SK-N-SH (cell line): ENCODE measurements at regions not wholly inside any gene's neighbourhood (a gene's known extent, or its start where the extent isn't known, plus 50 kb on each side); places are given as distances from the start of the nearest gene placed in this dataset.
"Not testable (repeated sequence)": the region's sequence is repeated elsewhere in the genome, so short reads cannot be mapped to it uniquely, and the experiment has no call there.

Experiments
- CTCF ChIP-seq: fragments of 200-600 bp; sonication (generic); IDR thresholded peaks from 2 replicates; pipeline ENCODE4 v1.6.1; 2017; ENCODE audit warnings: antibody characterized with exemption, mild to moderate bottlenecking, moderate library complexity
- GATA2 ChIP-seq: sonication (generic); formaldehyde crosslinking; IDR thresholded peaks from 2 replicates; pipeline ENCODE4 v1.5.0; 2020; ENCODE audit warnings: mild to moderate bottlenecking, missing genetic modification reagents
- POLR2AphosphoS5 ChIP-seq: IDR thresholded peaks from 2 replicates; pipeline ENCODE4 v1.6.1; 2012; ENCODE audit warnings: low read depth, low read length
- RCOR1 ChIP-seq: fragments of 150-350 bp; IDR thresholded peaks from 2 replicates; pipeline ENCODE4 v1.6.1; 2017; ENCODE audit warnings: antibody characterized with exemption, low read length

- TF ChIP-seq CTCF; GATA2 (CRISPR knock-in tag); POLR2AphosphoS5; RCOR1: not testable (repeated sequence)
Observed at GRCh38 chr12:124089181-124089914, 116.3 kb downstream of the ZNF664 start.
